Upper lobe of right lung (tissue), 1 donor: ENCODE measurements at regions not wholly inside any gene's neighbourhood (a gene's known extent, or its start where the extent isn't known, plus 50 kb on each side); places are given as distances from the start of the nearest gene placed in this dataset.

Source experiments
- ATAC-seq: fragments of 200-7000 bp; cut with Tn5 transposase; one replicate; pipeline ENCODE4 v1.9.1; 2020; ENCODE audit warnings: mild to moderate bottlenecking, moderate library complexity
- DNase-seq: peaks from one replicate; pipeline ENCODE4 v3.0.0-alpha.2; 2020
- H3K27ac ChIP-seq: fragments of 200-600 bp; one replicate; pipeline ENCODE4 v1.8.0; 2022
- H3K27me3 ChIP-seq: fragments of 200-600 bp; one replicate; pipeline ENCODE4 v1.8.0; 2022; ENCODE audit warnings: mild to moderate bottlenecking
- H3K36me3 ChIP-seq: fragments of 200-600 bp; one replicate; pipeline ENCODE4 v1.8.0; 2022
- H3K4me1 ChIP-seq: fragments of 200-600 bp; one replicate; pipeline ENCODE4 v1.8.0; 2022
- H3K4me3 ChIP-seq: fragments of 200-600 bp; one replicate; pipeline ENCODE4 v1.8.0; 2022; ENCODE audit warnings: mild to moderate bottlenecking
- H3K9me3 ChIP-seq: fragments of 200-600 bp; one replicate; pipeline ENCODE4 v1.8.0; 2022
- CTCF ChIP-seq: fragments of 200-600 bp; IDR thresholded peaks from one replicate; pipeline ENCODE4 v1.8.0; 2022; ENCODE audit warnings: antibody characterized with exemption
- intact Hi-C: fragments of 100-400 bp; cut with DNase I; formaldehyde crosslinking; loops from one replicate; pipeline ENCODE4 v1.11.0; 2022
- donor health status: DM: no; HTN: yes; CAD: no; lungs with severe emphysema.

GRCh38 chr7:91596287-91596686, 284.2 kb downstream of the MTERF1 start:
- no peak for DNase-seq
- intact Hi-C loops: no loop called here
- Histone ChIP-seq H3K4me3 (no peak overlapping the region), H3K27ac (no peak overlapping the region), H3K9me3 (no peaks in the 10 kb centered on the region), H3K4me1 (no peaks in the 10 kb centered on the region), H3K27me3 (no peaks in the 10 kb centered on the region), H3K36me3 (no peaks in the 10 kb centered on the region)
- no peak for ATAC-seq
- TF ChIP-seq CTCF: no peak

- intact Hi-C loops: no loop called here
- Histone ChIP-seq H3K27me3 (no peaks in the 10 kb centered on the region), H3K36me3 (no peaks in the 10 kb centered on the region), H3K27ac (no peak overlapping the region), H3K4me3 (no peak overlapping the region), H3K4me1 (no peaks in the 10 kb centered on the region), H3K9me3 (no peaks in the 10 kb centered on the region)
- ATAC-seq: no peak
- no peak for DNase-seq
- TF ChIP-seq CTCF: no peak
These were observed 281.7 kb downstream of the MTERF1 start for GRCh38 chr7:91598791-91599190.

GRCh38 chr7:91600112-91600511, 280.4 kb downstream of the MTERF1 start:
- no peaks in the 10 kb centered on the region for H3K9me3 ChIP-seq
- DNase-seq: no peak
- ATAC-seq: no peak

GRCh38 chr7:91603707-91604106, 276.8 kb downstream of the MTERF1 start:
- no peak for TF ChIP-seq CTCF
- H3K36me3 ChIP-seq: no peaks in the 10 kb centered on the region
- no peak overlapping the region for H3K27ac ChIP-seq
- H3K9me3 ChIP-seq: no peaks in the 10 kb centered on the region
- ATAC-seq (no peak), DNase-seq (no peak)
- intact Hi-C loops: no loop called here
- H3K27me3 ChIP-seq: no peaks in the 10 kb centered on the region
- H3K4me1 ChIP-seq: no peaks in the 10 kb centered on the region
- H3K4me3 ChIP-seq: no peak overlapping the region

More at GRCh38 chr7:91600112-91600511, 280.4 kb downstream of the MTERF1 start:
- H3K4me3 ChIP-seq: no peak overlapping the region
- H3K27ac ChIP-seq: no peak overlapping the region
- H3K27me3 ChIP-seq: no peaks in the 10 kb centered on the region
- H3K36me3 ChIP-seq: no peaks in the 10 kb centered on the region
- intact Hi-C loops: no loop called here
- no peak for TF ChIP-seq CTCF
- H3K4me1 ChIP-seq: no peaks in the 10 kb centered on the region

GRCh38 chr7:91608606-91609005, 271.9 kb downstream of the MTERF1 start:
- DNase-seq (no peak), ATAC-seq (no peak)
- Histone ChIP-seq H3K9me3 (peaks cover 8% of the 10 kb centered on the region), H3K4me1 (no peaks in the 10 kb centered on the region), H3K36me3 (no peaks in the 10 kb centered on the region), H3K4me3 (no peak overlapping the region), H3K27me3 (no peaks in the 10 kb centered on the region), H3K27ac (no peak overlapping the region)
- intact Hi-C loops: no loop called here
- no peak for TF ChIP-seq CTCF

- intact Hi-C loops: no loop called here
- no peak for TF ChIP-seq CTCF
- Histone ChIP-seq H3K4me3 (no peak overlapping the region), H3K4me1 (no peaks in the 10 kb centered on the region), H3K27me3 (no peaks in the 10 kb centered on the region), H3K9me3 (peaks cover 8% of the 10 kb centered on the region), H3K27ac (no peak overlapping the region), H3K36me3 (no peaks in the 10 kb centered on the region)
- DNase-seq (no peak), ATAC-seq (no peak)
These were observed 271.0 kb downstream of the MTERF1 start for GRCh38 chr7:91609525-91609924.
